GM19043 (cell line): ENCODE measurements at regions not wholly inside any gene's neighbourhood (a gene's known extent, or its start where the extent isn't known, plus 50 kb on each side); places are given as distances from the start of the nearest gene placed in this dataset.
"Not testable (repeated sequence)": the region's sequence is repeated elsewhere in the genome, so short reads cannot be mapped to it uniquely, and the experiment has no call there.

Source experiments
- ATAC-seq: cut with Tn5 transposase; IDR thresholded peaks from one replicate; pipeline ENCODE4 v1.9.1; 2021; ENCODE audit warnings: low read depth; ENCODE audit not compliant: unreplicated experiment

GRCh38 chr12:131466932-131467331 is 244.0 kb upstream of the SFSWAP start:
- no peak for ATAC-seq

DNA sequence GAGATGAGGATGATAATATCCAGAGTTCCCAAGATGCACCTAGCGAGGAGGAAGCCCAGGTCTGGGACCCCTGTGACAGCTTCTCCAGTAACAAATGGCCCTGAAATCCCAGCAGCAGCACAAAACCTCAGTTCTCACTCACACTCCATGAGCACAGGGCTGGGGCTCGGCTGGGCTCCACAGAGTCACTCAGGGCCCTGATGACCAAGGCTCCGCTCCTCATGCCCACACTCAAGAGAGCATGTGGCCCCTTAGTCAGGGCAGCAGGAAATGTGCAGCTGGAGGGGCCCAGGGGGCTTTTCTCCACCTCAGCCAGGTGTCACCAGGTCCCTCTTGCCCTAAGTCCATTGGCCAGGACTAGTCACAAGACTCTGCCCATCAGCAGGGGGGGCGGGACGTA is 242.7 kb upstream of the SFSWAP start:
- no peak for ATAC-seq

GRCh38 chr12:131469945-131470344 is 240.9 kb upstream of the SFSWAP start:
- not testable (repeated sequence) for ATAC-seq

- no peak for ATAC-seq
Observed at GRCh38 chr12:131471271-131471905, 239.5 kb upstream of the SFSWAP start.

GRCh38 chr12:131471946-131472732 is 238.8 kb upstream of the SFSWAP start:
- no peak for ATAC-seq

- ATAC-seq, result no peak
Observed at GRCh38 chr12:131473261-131473660, 237.6 kb upstream of the SFSWAP start.

GRCh38 chr12:131473741-131474709 is 236.9 kb upstream of the SFSWAP start:
- no peak for ATAC-seq

DNA sequence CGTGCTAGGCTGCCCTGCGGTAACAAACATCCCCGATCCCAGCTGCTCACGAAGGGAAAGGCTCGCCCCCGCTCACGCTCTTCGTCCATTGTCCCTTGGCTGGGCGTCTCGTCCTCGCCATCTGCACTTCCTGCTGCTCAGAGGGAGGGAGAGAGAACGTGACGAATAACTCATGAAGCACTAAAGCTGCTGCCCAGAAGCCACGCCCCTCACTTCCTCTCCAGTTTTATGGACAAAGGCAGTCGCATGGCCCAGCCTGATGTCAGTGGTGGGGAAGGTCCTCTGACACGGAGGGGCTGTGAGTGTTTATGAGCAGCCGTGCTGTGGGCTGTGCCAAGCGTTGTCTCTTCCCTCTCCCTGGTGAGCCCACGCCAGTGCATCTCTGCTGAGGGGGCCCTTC is 235.9 kb upstream of the SFSWAP start:
- ATAC-seq, result peak; percentile 49

DNA sequence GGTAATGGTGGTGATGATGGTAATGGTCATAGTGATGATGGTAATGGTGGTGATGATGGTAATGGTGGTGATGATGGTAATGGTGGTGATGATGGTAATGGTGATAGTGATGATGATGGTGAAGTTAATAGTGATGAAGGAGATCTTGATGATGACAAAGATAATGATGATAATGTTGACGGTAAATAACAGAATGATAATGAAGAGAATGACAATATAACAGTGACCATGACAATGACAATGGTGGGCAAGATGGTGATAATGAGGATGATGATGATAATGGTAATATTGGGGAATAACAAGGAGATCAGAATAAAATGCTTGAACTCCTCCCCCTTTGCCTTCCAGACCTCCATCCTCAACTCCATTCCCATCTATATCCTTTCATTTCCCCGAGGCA is 233.3 kb upstream of the SFSWAP start:
- ATAC-seq, result no peak

DNA sequence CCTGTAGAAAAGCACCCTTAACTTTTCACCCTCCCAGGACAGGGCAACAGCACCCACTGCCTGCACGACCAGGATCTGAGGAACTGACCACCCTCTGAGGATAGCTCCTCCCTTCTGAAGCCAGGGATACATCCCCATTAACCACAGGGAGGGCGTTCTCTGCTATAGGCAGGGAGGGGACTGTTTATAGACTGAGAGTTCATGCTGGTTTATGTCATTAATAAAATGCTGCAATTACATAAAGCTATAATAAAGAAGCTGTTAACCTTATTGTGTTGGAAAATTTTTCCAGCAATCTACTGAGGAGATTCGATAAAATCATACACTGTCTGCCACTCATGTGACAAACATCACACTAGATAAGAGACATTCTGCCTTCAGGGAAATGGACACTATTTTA is 232.4 kb upstream of the SFSWAP start:
- ATAC-seq, result no peak

DNA sequence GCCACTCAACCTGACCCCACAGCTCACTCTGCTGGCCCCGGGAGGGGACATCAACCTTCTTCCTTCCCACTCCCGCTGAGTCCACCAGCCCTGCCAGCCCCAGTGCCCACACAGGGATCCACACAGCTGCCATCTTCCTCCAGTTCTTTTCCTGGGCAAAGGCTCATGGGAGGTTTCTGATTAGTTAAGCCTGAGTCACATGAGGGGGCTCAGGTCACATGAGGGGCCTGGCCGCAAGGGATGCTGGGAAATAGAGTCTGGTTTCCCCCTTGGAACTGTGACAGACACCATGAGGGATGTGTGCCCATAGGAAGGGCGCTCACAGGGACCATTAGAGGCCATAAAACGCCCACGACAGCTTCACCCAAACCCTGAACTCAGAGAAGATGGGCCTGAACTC is 228.7 kb upstream of the SFSWAP start:
- ATAC-seq, result no peak

DNA sequence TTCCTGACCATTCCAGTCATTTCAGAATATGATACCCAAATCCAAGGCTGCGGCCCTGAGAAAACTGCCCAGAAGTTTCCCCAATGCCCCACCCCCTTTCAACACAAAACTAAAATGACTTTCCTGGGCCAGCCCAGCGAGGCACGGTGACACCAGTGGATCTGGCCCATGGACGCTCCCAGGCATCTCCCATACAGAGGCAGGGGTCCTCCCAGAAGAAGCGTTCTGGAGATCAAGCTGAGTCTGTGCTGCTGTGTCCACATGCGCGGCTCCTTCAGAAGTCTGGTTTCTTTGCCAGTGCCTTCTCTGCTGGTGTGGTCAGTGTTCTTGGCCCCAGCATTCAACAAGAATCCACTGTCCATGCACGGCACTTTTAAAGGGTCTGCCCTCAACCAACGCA is 228.2 kb upstream of the SFSWAP start:
- ATAC-seq, result no peak

GRCh38 chr12:131486451-131487230 is 224.2 kb upstream of the SFSWAP start:
- ATAC-seq, result no peak

DNA sequence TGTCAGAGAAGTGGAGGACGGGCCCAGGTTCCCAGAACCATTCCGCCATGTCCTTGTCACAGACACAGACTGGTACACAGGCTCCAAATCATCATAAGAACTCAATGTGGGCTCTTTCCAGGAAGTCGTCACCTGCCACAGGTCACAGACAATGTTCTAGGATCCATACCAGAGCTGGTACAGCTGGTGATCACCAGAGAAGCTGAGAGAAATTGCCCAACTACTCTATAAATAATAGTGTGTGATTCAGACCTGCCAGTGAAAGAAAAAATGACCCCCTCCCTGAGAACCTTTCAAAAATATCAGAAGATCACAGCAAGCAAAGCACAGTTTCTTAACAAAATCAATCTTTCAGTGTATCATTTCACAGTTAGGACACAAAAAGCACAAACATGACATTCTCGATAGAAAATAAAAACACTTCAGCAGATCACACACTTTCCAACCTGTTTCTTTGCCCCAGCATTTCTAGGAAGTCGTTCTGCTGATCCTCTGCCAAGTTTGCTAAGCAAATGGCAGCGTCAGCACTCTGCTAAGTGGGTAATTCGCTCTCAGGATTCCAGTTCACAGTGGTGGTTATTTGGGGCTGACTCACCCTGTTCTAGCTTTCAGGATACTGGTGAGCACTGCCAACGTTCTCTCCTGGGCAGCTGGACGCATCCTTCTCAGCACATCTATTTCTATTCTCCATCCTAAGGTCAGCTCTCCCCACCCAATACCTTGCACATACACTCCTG is 223.3 kb upstream of the SFSWAP start:
- ATAC-seq, result no peak

DNA sequence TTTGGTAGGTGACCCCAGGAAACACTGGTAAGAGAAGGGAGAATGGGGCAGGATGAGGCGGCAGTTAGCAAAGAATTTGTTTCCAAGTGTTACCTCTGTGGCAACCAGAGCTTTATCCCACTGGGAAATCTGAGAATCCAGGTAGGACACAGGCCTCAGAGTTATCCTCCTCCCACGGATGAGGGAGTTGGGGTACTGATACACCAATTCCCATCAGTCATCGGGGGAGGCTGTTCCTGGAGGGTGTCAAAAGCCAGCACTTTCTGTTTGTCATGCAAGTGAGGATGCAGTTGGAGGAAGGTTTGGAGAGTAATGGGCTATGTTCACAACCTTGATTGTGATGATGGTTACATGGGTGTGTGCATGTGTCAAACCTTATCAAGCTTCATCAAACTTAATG is 221.2 kb upstream of the SFSWAP start:
- no peak for ATAC-seq

DNA sequence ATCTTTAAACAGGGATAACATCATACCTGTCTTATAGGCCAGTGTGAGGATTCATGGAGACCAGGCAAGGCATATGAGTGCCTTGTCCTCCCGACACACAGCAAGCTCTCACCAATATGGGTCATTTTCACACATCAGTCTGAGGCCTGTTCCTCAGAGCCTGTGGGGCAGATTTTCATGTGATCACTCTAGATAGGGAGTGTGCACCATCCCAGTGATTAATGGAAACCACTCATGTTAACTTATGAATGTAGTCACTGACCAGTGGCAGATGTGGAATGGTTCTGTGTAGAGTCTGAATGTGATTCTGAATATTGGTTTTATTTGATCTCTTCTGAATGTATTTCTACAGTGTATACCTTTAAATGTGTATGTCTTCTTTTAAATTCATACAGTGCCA is 219.7 kb upstream of the SFSWAP start:
- ATAC-seq, result no peak

- no peak for ATAC-seq
Observed at GRCh38 chr12:131491916-131492490, 218.9 kb upstream of the SFSWAP start.

DNA sequence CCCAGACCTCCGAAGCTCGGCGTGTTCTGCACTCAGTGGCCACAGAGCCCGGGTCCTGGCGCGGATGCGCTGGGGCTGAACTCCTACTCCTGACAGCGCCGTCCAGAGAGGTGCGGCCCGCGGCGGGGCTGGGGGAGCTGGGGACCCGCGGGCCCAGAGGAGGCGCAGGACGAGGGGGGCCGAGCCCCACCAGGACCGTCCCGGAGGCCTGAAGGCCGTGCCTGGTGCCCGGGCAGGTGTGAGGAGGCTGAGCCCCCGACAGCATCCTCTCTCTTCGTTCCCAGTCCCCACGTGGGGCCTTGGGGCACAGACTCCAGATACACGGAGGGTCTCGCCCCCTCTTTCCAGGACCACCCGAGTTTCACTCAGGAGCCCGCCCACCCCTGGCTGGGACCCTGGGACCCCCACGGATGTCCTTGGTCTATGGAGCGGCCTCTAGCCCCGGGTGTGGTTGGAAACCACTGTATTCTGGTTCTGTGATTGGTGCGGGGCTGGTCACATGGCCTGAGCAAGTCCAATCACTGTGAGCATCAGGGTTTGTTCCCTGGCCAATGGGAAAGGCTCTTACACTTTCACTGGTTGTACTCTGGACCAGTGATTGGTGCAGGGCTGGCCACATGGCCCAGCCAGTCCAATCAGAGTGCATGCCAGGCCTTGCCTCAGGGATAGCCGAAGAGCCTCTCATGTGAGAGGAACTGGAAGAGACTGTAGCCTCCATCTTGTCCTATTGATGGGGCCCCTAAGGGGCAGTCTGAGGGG is 217.6 kb upstream of the SFSWAP start:
- ATAC-seq, result no peak

- ATAC-seq, result no peak
Observed at GRCh38 chr12:131494216-131494615, 216.7 kb upstream of the SFSWAP start.
